Glomerular visceral epithelial cell (primary cell): ENCODE measurements at regions not wholly inside any gene's neighbourhood (a gene's known extent, or its start where the extent isn't known, plus 50 kb on each side); places are given as distances from the start of the nearest gene placed in this dataset.
"Not testable (repeated sequence)": the region's sequence is repeated elsewhere in the genome, so short reads cannot be mapped to it uniquely, and the experiment has no call there.

Experiments used
- DNase-seq: peaks from one replicate; pipeline ENCODE4 v3.0.0-alpha.2; 2016; ENCODE audit errors: extremely low spot score

DNA sequence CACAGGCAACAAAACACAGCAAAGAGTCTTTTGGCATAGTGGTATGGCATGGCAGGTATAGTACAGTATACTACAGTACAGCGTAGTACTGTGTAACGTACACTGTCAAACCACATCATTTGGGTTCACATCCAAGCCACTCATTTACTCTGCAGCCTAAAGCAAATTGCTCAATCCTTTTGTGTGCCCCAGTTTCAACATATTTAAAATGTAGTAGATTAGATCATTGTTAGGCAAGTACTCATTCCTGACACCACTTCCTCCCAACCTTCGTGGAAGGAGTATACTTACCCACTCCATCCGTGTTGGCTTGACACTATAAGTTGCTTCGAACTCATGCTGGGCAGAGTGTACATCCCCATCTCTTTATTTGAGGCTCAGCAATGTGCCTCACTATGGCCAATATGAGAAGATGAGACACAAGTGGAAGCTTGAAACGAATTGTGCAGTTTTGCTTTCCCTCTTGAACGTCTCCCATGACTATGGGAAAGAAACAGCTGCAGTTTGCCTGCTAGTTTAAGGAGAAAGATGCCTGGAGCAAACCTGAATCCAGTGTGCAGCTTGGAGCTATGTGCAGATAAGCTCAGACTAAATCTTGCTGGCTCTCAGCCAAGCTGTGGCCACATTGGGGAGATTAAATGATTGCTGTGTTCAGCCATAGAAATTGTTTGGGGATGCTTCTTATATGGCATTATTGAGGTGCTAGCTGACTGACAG is 85.7 kb upstream of the TBL1X start:
- no peak for DNase-seq

DNA sequence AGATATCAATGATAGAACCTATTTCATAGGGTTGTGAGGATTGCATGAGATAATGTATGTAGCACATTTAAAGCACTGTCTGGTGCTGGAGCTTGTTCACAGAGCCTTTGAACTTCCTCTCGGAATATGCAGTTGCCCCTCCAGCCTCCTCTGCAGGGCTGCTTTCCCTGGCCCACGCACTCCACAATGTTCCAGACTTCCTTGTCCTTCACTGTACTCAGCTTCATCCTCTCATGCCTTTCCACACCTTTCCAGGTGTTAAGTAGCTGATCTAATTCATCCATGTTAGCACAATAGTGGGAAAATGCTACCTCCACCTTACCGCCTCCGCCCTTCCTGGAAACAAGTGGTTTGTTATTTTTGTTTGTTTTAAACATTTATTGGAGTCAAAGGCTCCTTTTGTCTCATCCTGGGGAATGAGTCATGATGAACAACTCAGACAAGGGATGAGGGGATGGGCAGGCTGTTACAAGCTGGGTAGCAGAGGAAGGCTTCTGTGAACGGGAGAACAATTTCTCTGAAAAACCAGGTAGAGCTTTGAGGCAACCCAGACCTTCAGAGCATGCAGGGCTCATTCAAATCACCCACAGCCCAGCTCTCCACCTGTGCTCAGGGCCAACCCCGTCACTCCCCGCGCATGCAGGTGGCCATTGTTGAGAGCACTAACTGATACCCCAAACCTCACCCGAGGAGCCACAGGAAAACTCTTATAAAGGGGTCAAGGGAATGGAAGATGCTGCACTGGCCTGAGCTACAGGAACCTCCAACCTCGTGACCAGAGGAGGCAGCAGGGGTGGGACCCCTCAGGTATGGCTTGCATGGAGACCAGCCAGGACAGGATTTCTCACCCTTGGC is 84.9 kb upstream of the TBL1X start:
- DNase-seq: peak; percentile 13

DNA sequence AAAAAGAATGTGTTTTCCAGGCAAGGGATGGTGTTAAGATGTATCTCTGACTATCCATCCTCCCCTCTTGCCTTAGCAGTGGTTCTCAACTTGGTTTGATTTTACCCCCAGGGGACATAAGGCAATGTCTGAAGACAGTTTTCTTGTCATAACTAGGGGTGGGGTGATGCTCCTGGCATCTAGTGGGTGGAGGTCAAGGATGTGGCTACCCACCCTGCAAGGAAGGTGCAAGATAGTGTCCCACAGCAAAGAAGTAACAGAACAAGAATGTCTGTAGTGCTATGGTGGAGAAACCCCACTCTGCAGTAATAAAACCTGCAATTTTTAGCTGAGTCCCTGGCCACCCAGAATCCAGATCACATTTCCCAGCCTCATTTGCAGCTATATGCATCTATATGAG is 81.2 kb upstream of the TBL1X start:
- DNase-seq: no peak

DNA sequence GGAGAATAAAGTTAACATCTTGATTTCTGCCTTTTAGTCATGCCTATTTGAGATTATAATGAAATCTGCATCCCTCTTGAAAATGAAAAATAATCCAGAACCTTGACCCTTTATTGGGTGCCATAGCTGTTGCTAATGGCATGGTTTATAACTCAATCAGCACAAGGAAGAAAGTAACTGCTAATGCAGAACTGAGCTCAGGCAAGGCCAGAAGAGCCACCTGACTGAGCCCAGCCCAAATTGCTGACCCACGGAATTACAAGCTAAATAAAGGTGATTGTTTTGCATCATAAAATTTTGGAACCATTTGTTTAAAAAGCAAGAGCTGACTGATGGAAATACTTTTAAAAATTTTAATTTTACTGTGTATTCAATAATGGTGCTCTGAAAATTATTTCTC is 76.4 kb upstream of the TBL1X start:
- DNase-seq: no peak

DNA sequence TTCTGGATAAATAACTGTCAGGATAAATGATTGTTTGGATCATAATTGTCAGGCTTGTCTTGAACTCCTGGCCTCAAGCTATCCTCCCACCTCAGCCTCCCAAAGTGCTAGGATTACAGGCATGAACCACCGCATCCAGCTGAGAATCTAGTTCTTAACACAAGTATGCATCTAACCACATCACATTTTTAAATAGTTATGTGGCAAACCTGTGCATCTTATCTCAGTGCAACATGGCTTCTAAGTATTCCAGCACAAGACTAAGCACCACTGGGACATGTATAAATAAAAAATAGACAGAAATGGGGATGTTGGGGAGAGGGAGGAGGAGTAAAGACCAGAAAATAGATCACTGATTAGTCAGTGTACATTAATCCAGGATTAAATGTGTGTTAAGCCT is 74.7 kb upstream of the TBL1X start:
- DNase-seq: no peak

DNA sequence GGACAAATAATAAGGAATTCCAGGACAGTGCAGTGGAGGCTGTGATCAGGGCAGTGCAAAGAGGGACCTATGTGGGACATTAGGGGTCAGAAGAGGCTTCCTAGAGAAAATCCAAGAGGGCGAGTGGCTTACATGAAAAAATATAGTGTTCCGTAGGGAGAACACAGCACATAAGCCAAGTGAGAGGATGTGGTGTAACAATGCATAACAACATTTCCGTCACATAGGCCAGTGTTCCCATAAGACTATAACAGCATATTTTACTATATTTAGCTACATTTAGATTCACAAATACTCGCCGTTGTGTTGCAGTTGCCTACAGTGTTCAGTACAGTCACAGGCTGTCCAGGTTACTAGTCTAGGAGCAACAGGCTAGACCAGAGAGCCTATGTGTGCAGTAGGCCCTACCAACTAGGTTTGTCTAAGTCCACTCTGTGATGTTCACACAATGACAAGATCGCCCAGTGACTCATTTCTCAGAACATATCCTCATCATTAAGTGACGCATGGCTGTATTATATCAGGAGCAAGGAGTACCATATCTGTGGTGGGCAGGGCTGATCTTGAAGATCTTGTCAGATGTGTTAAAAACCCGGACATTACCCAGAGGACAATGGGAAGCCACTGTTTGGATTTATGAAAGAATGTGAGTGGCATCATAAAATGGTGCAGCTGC is 74.0 kb upstream of the TBL1X start:
- DNase-seq: no peak

DNA sequence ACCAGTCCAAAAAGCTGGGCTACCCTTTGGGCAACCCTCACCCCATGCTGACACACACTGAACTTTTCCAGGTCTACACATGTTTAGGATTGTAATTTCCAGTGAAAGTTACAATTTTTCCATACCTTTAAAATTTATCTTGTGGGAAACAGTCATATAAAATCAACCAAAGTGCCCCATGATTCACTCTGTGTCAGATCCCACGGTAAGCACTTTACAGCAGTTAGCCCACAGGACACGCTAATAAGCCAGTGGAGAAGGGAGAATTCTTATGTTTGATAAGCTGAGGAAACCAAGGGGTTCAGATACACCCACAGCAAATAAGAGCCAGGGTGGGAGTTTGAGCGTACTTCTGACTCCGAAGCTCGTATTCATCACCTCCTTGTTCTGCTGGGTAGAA is 72.4 kb upstream of the TBL1X start:
- DNase-seq: no peak

DNA sequence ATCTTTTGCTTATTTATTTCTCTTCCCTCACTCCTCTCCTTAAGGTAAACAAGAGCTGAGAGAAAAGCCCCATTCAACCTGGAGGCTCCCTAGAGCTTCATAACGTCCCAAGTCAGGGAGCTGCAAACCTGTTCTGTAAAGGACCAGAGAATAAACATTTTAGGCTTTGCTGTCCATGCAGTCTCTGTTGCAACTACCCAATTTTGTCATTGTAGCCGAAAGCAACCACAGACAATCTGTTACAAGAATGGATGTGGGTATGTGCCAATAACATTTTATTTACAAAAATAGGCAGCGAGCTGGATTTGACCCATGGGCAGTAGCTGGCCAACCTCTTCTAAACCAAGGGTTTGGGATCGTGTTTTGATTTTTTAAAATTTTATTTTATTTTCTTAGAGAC is 71.3 kb upstream of the TBL1X start:
- no peak for DNase-seq

DNA sequence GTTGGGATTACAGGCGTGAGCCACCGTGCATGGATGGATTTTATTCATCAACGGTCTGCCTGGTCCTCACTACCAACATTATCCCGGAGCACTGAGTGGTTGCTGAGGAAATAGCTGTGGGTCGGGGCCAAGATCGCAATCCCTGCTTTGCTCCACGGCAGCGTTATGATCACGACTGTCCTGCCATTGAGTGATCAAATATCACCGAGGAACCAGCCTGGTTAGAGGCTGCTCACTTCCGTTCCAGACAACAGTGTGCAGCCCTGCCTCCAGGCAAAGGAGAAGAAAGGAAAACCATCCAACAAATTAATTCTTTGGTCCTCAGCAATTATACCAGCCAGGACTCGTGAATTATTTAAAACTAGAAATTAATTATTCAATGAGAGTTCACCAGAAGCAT is 70.6 kb upstream of the TBL1X start:
- no peak for DNase-seq

DNA sequence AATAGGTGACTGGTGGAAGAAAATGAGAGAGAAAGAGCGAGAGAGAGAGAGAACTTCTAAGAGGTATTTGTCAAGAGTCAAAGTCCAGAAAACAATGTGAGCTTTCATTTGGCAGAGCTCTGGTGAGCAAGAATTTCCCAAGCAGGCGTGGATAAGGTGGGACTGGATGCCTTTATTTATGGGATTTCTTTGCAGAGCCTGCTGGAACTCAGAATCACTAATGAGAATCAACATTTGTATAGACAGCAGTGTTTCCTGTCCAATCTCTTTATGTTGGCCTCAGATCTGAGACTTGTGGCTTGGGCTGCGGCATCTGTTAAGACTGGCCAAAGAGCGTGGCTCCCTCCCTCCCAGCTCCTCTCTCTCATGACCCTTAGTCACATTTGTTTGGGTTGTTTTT is 67.9 kb upstream of the TBL1X start:
- DNase-seq: no peak

DNA sequence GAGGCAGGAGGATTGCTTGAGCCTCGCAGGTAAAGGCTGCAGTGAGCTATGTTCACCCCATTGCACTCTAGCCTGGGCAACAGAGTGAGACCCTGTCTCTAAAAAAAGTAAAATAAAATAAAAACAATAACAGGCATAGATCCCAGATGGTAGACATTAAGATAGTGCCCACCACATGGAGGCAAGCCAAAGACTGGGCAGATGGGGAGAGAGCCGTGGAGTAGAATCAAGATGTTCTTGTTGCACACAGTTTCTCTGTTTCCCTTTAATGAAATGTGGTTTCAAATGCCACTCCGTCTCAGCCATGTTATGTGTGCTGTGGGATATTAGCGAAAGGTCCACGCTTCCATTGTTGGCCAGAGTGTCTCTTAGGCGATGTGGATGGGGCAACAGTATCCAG is 63.8 kb upstream of the TBL1X start:
- no peak for DNase-seq

DNA sequence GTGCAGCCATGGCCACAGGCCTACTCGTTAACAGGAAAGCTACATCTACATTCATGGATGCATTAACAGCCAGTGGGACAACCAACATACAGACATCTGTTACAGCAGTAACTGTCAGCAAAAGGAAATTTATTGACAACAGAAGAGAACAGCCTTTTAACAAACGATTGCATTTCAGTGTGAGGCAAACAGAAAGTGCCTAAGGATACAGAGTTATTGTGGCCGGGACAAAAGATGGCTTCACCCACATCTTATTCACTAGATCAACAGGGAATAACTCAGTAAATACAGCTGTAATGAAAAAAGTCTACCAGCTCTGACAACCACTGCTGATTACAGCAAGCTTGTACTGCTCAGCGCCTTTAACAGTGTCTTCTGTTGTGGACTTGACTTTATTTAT is 61.5 kb upstream of the TBL1X start:
- DNase-seq: no peak

DNA sequence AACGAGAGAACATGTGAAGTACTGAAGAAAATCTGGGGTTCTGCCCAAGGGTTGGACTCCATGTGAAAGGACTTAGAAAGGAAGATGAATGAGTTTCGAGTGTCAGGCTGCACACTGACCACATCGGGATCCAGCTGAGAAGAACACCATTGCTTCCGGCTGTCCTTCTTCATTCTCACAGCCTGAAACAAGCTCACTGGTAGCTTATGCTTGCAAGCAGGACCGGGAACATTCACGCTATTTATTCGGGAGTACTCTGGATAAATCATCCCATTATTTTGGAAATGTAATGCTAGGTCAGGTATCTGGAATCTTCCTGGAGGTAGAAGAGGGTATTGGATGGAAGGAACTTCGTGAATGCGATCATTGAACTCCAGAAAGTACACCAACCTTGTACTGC is 59.2 kb upstream of the TBL1X start:
- peak; percentile 5 for DNase-seq

DNA sequence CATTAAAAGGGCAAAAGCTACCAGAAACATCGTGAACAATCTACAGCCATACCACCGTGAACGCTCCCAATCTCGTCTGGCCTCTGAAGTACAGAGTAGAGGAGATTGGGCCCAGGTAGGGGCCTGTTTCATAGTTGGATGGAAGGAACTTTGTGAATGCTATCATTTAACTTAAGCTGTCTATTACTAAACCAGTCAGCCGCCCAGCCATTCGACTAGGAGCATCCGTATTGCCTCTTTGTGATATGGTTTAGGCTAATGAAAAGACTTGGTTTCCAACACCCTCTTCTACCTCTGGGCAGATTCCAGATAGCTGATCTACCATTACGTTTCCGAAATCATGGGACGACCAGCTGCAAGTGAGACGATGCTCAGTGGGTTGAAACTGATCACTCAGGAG is 54.0 kb upstream of the TBL1X start:
- DNase-seq: not testable (repeated sequence)

DNA sequence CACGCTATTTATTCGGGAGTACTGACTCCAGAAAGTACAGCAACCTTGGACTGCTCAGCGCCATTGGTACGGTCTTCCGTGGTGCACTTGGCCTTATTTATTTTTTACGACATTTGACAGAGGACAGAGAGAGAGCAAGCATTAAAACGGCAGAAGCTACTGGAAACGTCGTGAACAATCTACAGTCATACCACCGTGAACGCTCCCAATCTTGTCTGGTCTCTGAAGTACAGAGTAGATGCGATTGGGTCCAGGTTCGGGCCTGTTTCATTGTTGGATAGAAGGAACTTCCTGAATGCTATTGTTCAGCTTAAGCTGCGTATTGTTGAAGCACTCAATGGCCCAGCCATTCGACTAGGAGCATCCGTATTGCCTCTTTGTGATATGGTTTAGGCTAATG is 53.2 kb upstream of the TBL1X start:
- not testable (repeated sequence) for DNase-seq

DNA sequence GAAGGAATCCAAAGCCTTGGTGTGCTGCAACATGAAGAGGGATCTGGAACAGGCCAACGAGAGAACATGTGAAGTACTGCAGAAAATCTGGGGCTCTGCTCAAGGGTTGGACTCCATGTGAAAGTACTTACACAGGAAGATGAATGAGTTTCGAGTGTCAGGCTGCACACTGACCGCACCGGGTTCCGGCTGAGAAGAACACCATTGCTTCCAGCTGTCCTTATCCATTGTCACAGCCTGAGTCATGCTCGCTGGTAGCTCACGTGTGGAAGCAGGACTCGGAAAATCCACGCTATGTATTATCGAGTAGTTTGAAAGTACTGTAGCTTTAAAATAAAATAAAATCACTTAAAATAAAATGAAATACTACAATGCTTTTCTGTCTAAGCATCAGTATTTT is 50.4 kb upstream of the TBL1X start:
- no peak for DNase-seq
